Neuronal stem cell (in vitro differentiated cells): ENCODE measurements at regions not wholly inside any gene's neighbourhood (a gene's known extent, or its start where the extent isn't known, plus 50 kb on each side); places are given as distances from the start of the nearest gene placed in this dataset.

Experiments
- DNase-seq: peaks from one replicate; pipeline ENCODE4 v3.0.0-alpha.2; 2013; ENCODE audit warnings: low spot score
- H2AFZ ChIP-seq: one replicate; pipeline ENCODE4 v1.6.1; 2013; ENCODE audit warnings: mild to moderate bottlenecking, low read length, inconsistent platforms
- H2AK5ac ChIP-seq: 2 replicates; pipeline ENCODE4 v1.6.1; 2013; ENCODE audit warnings: low read depth, mild to moderate bottlenecking, inconsistent platforms, low read length, moderate library complexity, mixed read lengths
- H2BK120ac ChIP-seq: 2 replicates; pipeline ENCODE4 v1.6.1; 2013; ENCODE audit warnings: low read depth, mild to moderate bottlenecking, inconsistent platforms, low read length, moderate library complexity, mixed read lengths
- H2BK12ac ChIP-seq: one replicate; pipeline ENCODE4 v1.6.1; 2013; ENCODE audit warnings: low read length, inconsistent platforms
- H2BK15ac ChIP-seq: 2 replicates; pipeline ENCODE4 v1.6.1; 2013; ENCODE audit warnings: mild to moderate bottlenecking, low read length, inconsistent platforms, mixed read lengths
- H2BK5ac ChIP-seq: one replicate; pipeline ENCODE4 v1.6.1; 2013; ENCODE audit warnings: inconsistent platforms, mild to moderate bottlenecking, low read length, moderate library complexity
- H3K14ac ChIP-seq: one replicate; pipeline ENCODE4 v1.6.1; 2013; ENCODE audit warnings: low read length, inconsistent platforms
- H3K18ac ChIP-seq: 2 replicates; pipeline ENCODE4 v1.6.1; 2013; ENCODE audit warnings: low read length, inconsistent platforms
- H3K23ac ChIP-seq: 2 replicates; pipeline ENCODE4 v1.6.1; 2013; ENCODE audit warnings: low read depth, mild to moderate bottlenecking, mixed read lengths, low read length, inconsistent platforms; ENCODE audit not compliant: poor library complexity
- H3K27ac ChIP-seq: replicated peaks from 3 replicates; pipeline ENCODE4 v1.5.1; 2013; ENCODE audit warnings: low read length, inconsistent platforms
- H3K27me3 ChIP-seq, 3 experiments: 2 replicates each; pipeline ENCODE4 v1.6.1; 2013; ENCODE audit warnings: low read length in 3 of 3, mild to moderate bottlenecking in 2 of 3, inconsistent platforms in 1 of 3, low read depth in 1 of 3, mixed read lengths in 1 of 3, moderate library complexity in 1 of 3; ENCODE audit not compliant: control insufficient read depth in 3 of 3, insufficient read depth in 3 of 3
- H3K36me3 ChIP-seq, 2 donors: replicated peaks in 1 of 2; 2 replicates each; pipeline ENCODE4 v1.6.1; 2013; ENCODE audit warnings: low read length in 2 of 2; ENCODE audit not compliant: control insufficient read depth in 2 of 2, insufficient read depth in 2 of 2
- H3K4ac ChIP-seq: 2 replicates; pipeline ENCODE4 v1.6.1; 2013; ENCODE audit warnings: inconsistent platforms, mild to moderate bottlenecking, low read length, moderate library complexity
- H3K4me1 ChIP-seq, 2 donors: 1 replicate in 1 of 2; 2 replicates in 1 of 2; pipeline ENCODE4 v1.6.1; 2013; ENCODE audit warnings: low read length in 2 of 2, low read depth in 1 of 2; ENCODE audit not compliant: control insufficient read depth in 2 of 2, insufficient read depth in 1 of 2
- H3K4me2 ChIP-seq: one replicate; pipeline ENCODE4 v1.6.1; 2013; ENCODE audit warnings: mild to moderate bottlenecking, low read length, inconsistent platforms; ENCODE audit not compliant: insufficient read depth, poor library complexity, severe bottlenecking
- H3K4me3 ChIP-seq, 2 donors: 2 replicates each; pipeline ENCODE4 v1.5.1; 2013; ENCODE audit warnings: low read length in 2 of 2, mild to moderate bottlenecking in 2 of 2, inconsistent platforms in 1 of 2, moderate library complexity in 1 of 2
- H3K79me1 ChIP-seq: one replicate; pipeline ENCODE4 v1.6.1; 2013; ENCODE audit warnings: low read depth, mild to moderate bottlenecking, inconsistent platforms, low read length, moderate library complexity
- H3K9ac ChIP-seq: one replicate; pipeline ENCODE4 v1.6.1; 2013; ENCODE audit warnings: mild to moderate bottlenecking, low read depth, low read length, inconsistent platforms; ENCODE audit not compliant: poor library complexity
- H3K9me3 ChIP-seq, 2 donors: replicated peaks in 1 of 2; 2 replicates each; pipeline versions ENCODE3 to v1.6.1; 2013; ENCODE audit warnings: low read length in 2 of 2, mild to moderate bottlenecking in 2 of 2, inconsistent platforms in 1 of 2, low read depth in 1 of 2, mixed read lengths in 1 of 2, moderate library complexity in 1 of 2; ENCODE audit not compliant: control insufficient read depth in 2 of 2, insufficient read depth in 1 of 2
- H4K8ac ChIP-seq: one replicate; pipeline ENCODE4 v1.6.1; 2013; ENCODE audit warnings: low read depth, mild to moderate bottlenecking, inconsistent platforms, low read length, moderate library complexity
- H4K91ac ChIP-seq: one replicate; pipeline ENCODE4 v1.6.1; 2013; ENCODE audit warnings: low read length, low read depth, mild to moderate bottlenecking, inconsistent platforms; ENCODE audit not compliant: poor library complexity
- WGBS, 2 donors: extraction: QIAGEN DNeasy Blood & Tissue Kit; methylation state at CpG; one replicate each; pipeline ENCODE4 v1.1.7; 2013; ENCODE audit warnings: missing lambda C conversion rate in 2 of 2, mixed read lengths in 1 of 2; ENCODE audit not compliant: insufficient read length in 2 of 2, insufficient replicate concordance in 1 of 2; ENCODE audit errors: extremely low coverage in 2 of 2; 5-methylcytosine and 5-hydroxymethylcytosine counted together

GRCh38 chr2:160822006-160822405 lies 328.4 kb upstream of the RBMS1 start:
- Histone ChIP-seq H3K79me1 (no peaks in the 10 kb centered on the region), H3K4me3 (no peak overlapping the region), H3K36me3 (no peaks in the 10 kb centered on the region), H3K23ac (no peak overlapping the region), H3K4me1 (no peaks in the 10 kb centered on the region), H2AFZ (no peak overlapping the region), H3K18ac (no peak overlapping the region), H4K91ac (no peak overlapping the region), H2BK5ac (no peak overlapping the region), H2AK5ac (no peak overlapping the region), H3K4me2 (no peak overlapping the region), H3K4ac (no peak overlapping the region), H3K27me3 (no peaks in the 10 kb centered on the region), H3K14ac (no peak overlapping the region), H2BK15ac (no peak overlapping the region), H3K9ac (no peak overlapping the region), H4K8ac (no peak overlapping the region), H3K9me3 (peaks cover 8 to 29% of the 10 kb centered on the region in 2 donors), H2BK120ac (no peak overlapping the region), H2BK12ac (no peak overlapping the region), H3K27ac (no peak overlapping the region)
- no peak for DNase-seq

GRCh38 chr2:160825433-160825832 lies 331.8 kb upstream of the RBMS1 start:
- Histone ChIP-seq H3K14ac (no peak overlapping the region), H3K4ac (no peak overlapping the region), H2BK5ac (no peak overlapping the region), H3K36me3 (no peaks in the 10 kb centered on the region), H4K91ac (no peak overlapping the region), H3K4me3 (no peak overlapping the region), H3K27me3 (no peaks in the 10 kb centered on the region), H3K4me2 (no peak overlapping the region), H3K4me1 (no peaks in the 10 kb centered on the region), H3K9me3 (peaks cover 8 to 39% of the 10 kb centered on the region in 2 donors), H2BK12ac (no peak overlapping the region), H2BK120ac (no peak overlapping the region), H2BK15ac (no peak overlapping the region), H3K18ac (no peak overlapping the region), H3K27ac (no peak overlapping the region), H2AK5ac (no peak overlapping the region), H2AFZ (no peak overlapping the region), H4K8ac (no peak overlapping the region), H3K9ac (no peak overlapping the region), H3K79me1 (no peaks in the 10 kb centered on the region), H3K23ac (no peak overlapping the region)
- no CpG with 5 or more reads among the region's 1 CpG for WGBS, 2 donors
- no peak for DNase-seq

GRCh38 chr2:160826496-160826895 lies 332.9 kb upstream of the RBMS1 start:
- Histone ChIP-seq H3K4ac (no peak overlapping the region), H4K91ac (no peak overlapping the region), H3K9me3 (peaks cover 8 to 30% of the 10 kb centered on the region in 2 donors), H3K4me2 (no peak overlapping the region), H3K23ac (no peak overlapping the region), H3K36me3 (no peaks in the 10 kb centered on the region), H3K79me1 (no peaks in the 10 kb centered on the region), H2BK5ac (no peak overlapping the region), H2BK15ac (no peak overlapping the region), H4K8ac (no peak overlapping the region), H3K9ac (no peak overlapping the region), H3K14ac (no peak overlapping the region), H3K4me3 (no peak overlapping the region), H3K27ac (no peak overlapping the region), H2BK12ac (no peak overlapping the region), H3K27me3 (no peaks in the 10 kb centered on the region), H2AK5ac (no peak overlapping the region), H2BK120ac (no peak overlapping the region), H2AFZ (no peak overlapping the region), H3K4me1 (no peaks in the 10 kb centered on the region), H3K18ac (no peak overlapping the region)
- DNase-seq = no peak

- no peak overlapping the region for H2BK12ac ChIP-seq
- H4K91ac ChIP-seq = no peak overlapping the region
- H3K18ac ChIP-seq = no peak overlapping the region
- peaks cover 8 to 20% of the 10 kb centered on the region in 2 donors for H3K9me3 ChIP-seq
- no peak overlapping the region for H4K8ac ChIP-seq
- H3K14ac ChIP-seq = no peak overlapping the region
- H3K27me3 ChIP-seq = no peaks in the 10 kb centered on the region
- no peak overlapping the region for H3K4ac ChIP-seq
- H3K4me1 ChIP-seq = no peaks in the 10 kb centered on the region
- H2BK15ac ChIP-seq = no peak overlapping the region
- H2BK5ac ChIP-seq = no peak overlapping the region
- H3K9ac ChIP-seq = no peak overlapping the region
- no peak for DNase-seq
- H3K79me1 ChIP-seq = no peaks in the 10 kb centered on the region
- no peak overlapping the region for H3K4me3 ChIP-seq
- H3K4me2 ChIP-seq = no peak overlapping the region
- no peak overlapping the region for H3K27ac ChIP-seq
- WGBS, 2 donors = no CpG with 5 or more reads among the region's 3 CpGs
- no peak overlapping the region for H2BK120ac ChIP-seq
- no peaks in the 10 kb centered on the region for H3K36me3 ChIP-seq
- no peak overlapping the region for H3K23ac ChIP-seq
- peak overlapping the region; percentile 8 for H2AFZ ChIP-seq
- no peak overlapping the region for H2AK5ac ChIP-seq
These were observed 332.2 kb upstream of the TANK start for GRCh38 chr2:160828076-160828475.
